Activated CD8-positive, alpha-beta T cell treated with anti-CD3 and anti-CD28 coated beads for 36 hours (primary cell): ENCODE measurements at regions not wholly inside any gene's neighbourhood (a gene's known extent, or its start where the extent isn't known, plus 50 kb on each side); places are given as distances from the start of the nearest gene placed in this dataset.

ENCODE experiments used
- ATAC-seq: fragments of 200-7000 bp; cut with Tn5 transposase; one replicate; pipeline ENCODE4 v1.10.0; 2021; ENCODE audit warnings: mild to moderate bottlenecking, moderate library complexity
- CTCF ChIA-PET: fragments of 350-600 bp; sonication (Branson Sonifier 250); formaldehyde crosslinking; loops from one replicate; lab custom pipeline; 2021; ENCODE audit warnings: antibody characterized with exemption; lab: Charles Lee
- POLR2A ChIA-PET: fragments of 350-600 bp; sonication (Branson Sonifier 250); formaldehyde crosslinking; loops from one replicate; lab custom pipeline; 2021; ENCODE audit warnings: antibody characterized with exemption; lab: Charles Lee
- DNase-seq: peaks from one replicate; pipeline ENCODE4 v3.0.0-alpha.2; 2020
- H3K27ac Mint-ChIP-seq: one replicate; pipeline ENCODE4 v1.8.0; 2021; ENCODE audit warnings: mild to moderate bottlenecking, mixed read lengths
- H3K27me3 Mint-ChIP-seq: one replicate; pipeline ENCODE4 v1.8.0; 2021; ENCODE audit warnings: mixed read lengths
- H3K36me3 Mint-ChIP-seq: one replicate; pipeline ENCODE4 v1.8.0; 2021; ENCODE audit warnings: low read depth, mixed read lengths
- H3K4me1 Mint-ChIP-seq: one replicate; pipeline ENCODE4 v1.8.0; 2021; ENCODE audit warnings: low read depth, mixed read lengths
- H3K4me3 Mint-ChIP-seq: one replicate; pipeline ENCODE4 v1.8.0; 2021; ENCODE audit warnings: mild to moderate bottlenecking, moderate library complexity, mixed read lengths
- H3K9me3 Mint-ChIP-seq: one replicate; pipeline ENCODE4 v1.8.0; 2021; ENCODE audit warnings: mixed read lengths
- intact Hi-C: fragments of 100-400 bp; cut with micrococcal nuclease; formaldehyde crosslinking; loops from one replicate; pipeline ENCODE4 v1.10.0; 2022
- TF ChIP-seq, protein P1 (sequence below): fragments of 200-600 bp; IDR thresholded peaks from one replicate; pipeline ENCODE4 v1.8.0; 2022; ENCODE audit warnings: antibody characterized with exemption, mild to moderate bottlenecking

DNA sequence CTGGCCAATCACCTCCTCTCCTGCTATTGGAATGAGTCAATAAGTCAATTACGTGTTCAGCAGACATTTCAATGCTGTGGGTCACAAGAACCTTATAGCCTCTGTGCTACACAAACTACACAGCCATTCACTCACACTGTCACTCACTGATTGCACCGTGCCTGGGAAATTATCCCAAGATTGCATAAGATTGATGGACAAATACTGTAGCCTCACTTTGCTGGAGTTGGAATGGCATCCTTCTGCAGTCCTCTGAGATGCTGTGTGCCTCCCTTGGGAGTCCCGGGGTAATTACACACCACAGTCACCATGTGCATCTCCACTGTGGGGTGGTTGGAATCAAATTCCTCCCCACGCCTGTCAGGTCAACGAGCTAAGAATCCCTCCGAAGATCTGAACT lies 358.7 kb upstream of the MGMT start:
- Mint-ChIP-seq H3K27ac (no peak overlapping the region), H3K4me3 (no peak overlapping the region), H3K27me3 (no peaks in the 10 kb centered on the region), H3K36me3 (no peaks in the 10 kb centered on the region), H3K9me3 (no peaks in the 10 kb centered on the region), H3K4me1 (peaks cover 5% of the 10 kb centered on the region)
- intact Hi-C loops = no loop called here
- ChIA-PET POLR2A (no interaction called here), CTCF (no interaction called here)
- ATAC-seq (no peak), DNase-seq (no peak)
- TF ChIP-seq, protein P1, sequence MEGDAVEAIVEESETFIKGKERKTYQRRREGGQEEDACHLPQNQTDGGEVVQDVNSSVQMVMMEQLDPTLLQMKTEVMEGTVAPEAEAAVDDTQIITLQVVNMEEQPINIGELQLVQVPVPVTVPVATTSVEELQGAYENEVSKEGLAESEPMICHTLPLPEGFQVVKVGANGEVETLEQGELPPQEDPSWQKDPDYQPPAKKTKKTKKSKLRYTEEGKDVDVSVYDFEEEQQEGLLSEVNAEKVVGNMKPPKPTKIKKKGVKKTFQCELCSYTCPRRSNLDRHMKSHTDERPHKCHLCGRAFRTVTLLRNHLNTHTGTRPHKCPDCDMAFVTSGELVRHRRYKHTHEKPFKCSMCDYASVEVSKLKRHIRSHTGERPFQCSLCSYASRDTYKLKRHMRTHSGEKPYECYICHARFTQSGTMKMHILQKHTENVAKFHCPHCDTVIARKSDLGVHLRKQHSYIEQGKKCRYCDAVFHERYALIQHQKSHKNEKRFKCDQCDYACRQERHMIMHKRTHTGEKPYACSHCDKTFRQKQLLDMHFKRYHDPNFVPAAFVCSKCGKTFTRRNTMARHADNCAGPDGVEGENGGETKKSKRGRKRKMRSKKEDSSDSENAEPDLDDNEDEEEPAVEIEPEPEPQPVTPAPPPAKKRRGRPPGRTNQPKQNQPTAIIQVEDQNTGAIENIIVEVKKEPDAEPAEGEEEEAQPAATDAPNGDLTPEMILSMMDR = no peak

DNA sequence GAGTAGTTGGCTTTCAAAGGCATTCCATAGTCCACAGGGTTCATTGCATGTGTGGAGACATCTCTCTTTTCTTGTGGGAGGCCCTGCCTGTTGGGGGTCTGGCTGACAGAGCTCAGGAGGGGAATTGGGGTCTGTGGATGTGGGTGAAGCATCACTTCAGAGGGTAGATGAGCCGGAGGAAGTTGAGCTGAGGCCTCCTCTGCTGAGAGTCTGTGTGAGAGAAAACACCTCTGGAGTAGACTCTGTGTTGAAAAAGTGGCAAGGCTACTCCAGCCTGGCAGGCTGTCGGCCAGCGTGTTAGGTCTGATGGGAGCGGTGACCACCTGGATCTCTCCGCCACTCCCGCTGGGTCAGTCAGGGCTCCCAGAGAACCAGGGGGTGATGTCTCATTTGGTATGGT lies 358.0 kb upstream of the MGMT start:
- DNase-seq (no peak), ATAC-seq (no peak)
- H3K27ac Mint-ChIP-seq = no peak overlapping the region
- peaks cover 5% of the 10 kb centered on the region for H3K4me1 Mint-ChIP-seq
- intact Hi-C loops = no loop called here
- H3K4me3 Mint-ChIP-seq = no peak overlapping the region
- H3K27me3 Mint-ChIP-seq = no peaks in the 10 kb centered on the region
- H3K36me3 Mint-ChIP-seq = no peaks in the 10 kb centered on the region
- ChIA-PET POLR2A (no interaction called here), CTCF (no interaction called here)
- no peaks in the 10 kb centered on the region for H3K9me3 Mint-ChIP-seq
- TF ChIP-seq, protein P1 = no peak

DNA sequence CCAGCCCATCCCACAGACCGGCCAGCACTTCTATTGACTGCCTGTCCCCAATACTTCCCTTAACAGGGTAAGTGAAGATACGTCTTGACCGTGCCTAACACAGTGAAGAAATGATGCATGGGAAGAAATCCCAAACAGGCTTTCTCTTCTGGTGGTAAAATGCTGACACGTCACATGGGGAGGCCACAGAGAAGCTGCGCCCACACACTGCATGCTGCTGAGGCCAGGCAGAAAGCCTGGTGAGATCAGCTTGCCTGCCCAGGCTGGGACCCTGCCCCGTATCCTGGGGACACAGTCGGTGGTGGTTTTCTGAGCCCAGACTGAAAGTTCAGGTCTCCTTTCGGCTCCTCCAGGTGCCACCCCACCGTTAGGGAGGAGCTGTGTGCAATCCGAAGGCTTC lies 356.3 kb upstream of the MGMT start:
- no peak for DNase-seq
- ATAC-seq = no peak
- POLR2A ChIA-PET = no interaction called here
- no peaks in the 10 kb centered on the region for H3K4me1 Mint-ChIP-seq
- TF ChIP-seq, protein P1 = no peak
- no peak overlapping the region for H3K27ac Mint-ChIP-seq
- intact Hi-C loops = no loop called here
- H3K4me3 Mint-ChIP-seq = no peak overlapping the region
- no peaks in the 10 kb centered on the region for H3K9me3 Mint-ChIP-seq
- CTCF ChIA-PET = no interaction called here
- H3K36me3 Mint-ChIP-seq = no peaks in the 10 kb centered on the region
- H3K27me3 Mint-ChIP-seq = no peaks in the 10 kb centered on the region

DNA sequence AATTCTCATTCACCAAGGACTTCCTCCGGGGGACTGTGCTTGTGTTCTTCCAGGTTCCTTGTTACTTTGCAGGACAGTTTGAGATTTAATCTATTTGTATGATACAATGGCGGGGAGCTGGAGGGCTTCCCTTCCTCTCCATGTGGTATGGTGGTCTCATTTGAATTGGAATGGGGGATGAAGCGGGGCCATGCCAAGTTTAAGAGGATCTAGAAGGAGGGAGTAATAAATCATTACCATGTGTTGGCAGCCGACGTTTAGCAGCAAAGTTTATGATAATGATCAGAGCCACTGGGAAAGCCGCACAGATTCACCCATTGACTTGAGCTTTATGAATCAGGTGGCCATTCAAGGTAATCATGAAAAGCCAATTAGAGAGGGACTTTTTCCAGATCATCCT lies 355.1 kb upstream of the MGMT start:
- ATAC-seq = no peak
- H3K9me3 Mint-ChIP-seq = no peaks in the 10 kb centered on the region
- no peaks in the 10 kb centered on the region for H3K36me3 Mint-ChIP-seq
- DNase-seq = no peak
- no peak overlapping the region for H3K4me3 Mint-ChIP-seq
- intact Hi-C loops = no loop called here
- no peaks in the 10 kb centered on the region for H3K4me1 Mint-ChIP-seq
- ChIA-PET POLR2A (no interaction called here), CTCF (no interaction called here)
- H3K27me3 Mint-ChIP-seq = no peaks in the 10 kb centered on the region
- H3K27ac Mint-ChIP-seq = no peak overlapping the region
- TF ChIP-seq, protein P1 = no peak

DNA sequence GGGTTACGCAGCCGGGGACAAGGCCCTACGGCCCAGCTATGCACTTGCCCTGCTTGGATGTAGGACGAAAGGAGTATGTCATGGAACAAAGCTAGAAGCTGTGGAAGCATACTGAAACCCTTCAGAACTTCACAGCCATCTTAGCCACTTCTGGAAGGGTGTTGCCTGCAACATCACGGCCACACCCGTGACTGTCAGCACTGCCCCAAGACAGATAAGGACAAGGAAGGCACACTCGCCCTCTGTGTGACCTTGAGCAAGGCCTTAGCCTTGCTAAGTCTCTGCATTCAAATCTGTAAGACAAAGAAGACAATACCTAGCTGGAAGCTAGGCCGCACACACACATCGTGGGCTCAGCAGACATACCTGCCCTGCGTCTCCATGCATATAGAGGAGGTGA lies 352.5 kb upstream of the MGMT start:
- ATAC-seq (no peak), DNase-seq (no peak)
- Mint-ChIP-seq H3K9me3 (no peaks in the 10 kb centered on the region), H3K27me3 (no peaks in the 10 kb centered on the region), H3K4me3 (no peak overlapping the region), H3K36me3 (no peaks in the 10 kb centered on the region), H3K4me1 (no peaks in the 10 kb centered on the region), H3K27ac (no peak overlapping the region)
- TF ChIP-seq, protein P1 = no peak
- intact Hi-C loops = no loop called here
- ChIA-PET CTCF (no interaction called here), POLR2A (no interaction called here)
